Panc1 (cell line): ENCODE measurements at regions not wholly inside any gene's neighbourhood (a gene's known extent, or its start where the extent isn't known, plus 50 kb on each side); places are given as distances from the start of the nearest gene placed in this dataset.

Experiments used
- ATAC-seq: fragments of 200-7000 bp; cut with Tn5 transposase; 2 replicates; pipeline ENCODE4 v1.9.1; 2020; ENCODE audit warnings: mild to moderate bottlenecking, moderate library complexity
- BruUV-seq: library from RNA; stranded (reverse); fragments of 400-500 nt; replicated peaks from 2 replicates; lab custom pipeline; 2021; lab: Mats Ljungman, UMichigan
- CTCF ChIA-PET: fragments of 300-600 bp; sonication (Branson Sonifier 250); formaldehyde crosslinking; loops from one replicate; lab custom pipeline; 2022; ENCODE audit warnings: antibody characterized with exemption; lab: Charles Lee
- POLR2A ChIA-PET: fragments of 300-600 bp; sonication (Branson Sonifier 250); formaldehyde crosslinking; loops from one replicate; lab custom pipeline; 2022; ENCODE audit warnings: antibody characterized with exemption; lab: Charles Lee
- DNase-seq: peaks from one replicate; pipeline ENCODE4 v3.0.0-alpha.2; 2010; ENCODE audit warnings: low read depth, low spot score
- H3K27ac ChIP-seq: 2 replicates; pipeline ENCODE4 v1.5.1; 2011; ENCODE audit warnings: mild to moderate bottlenecking, low read length, inconsistent platforms
- H3K27me3 ChIP-seq: fragments of 200-500 bp; sonication (Bioruptor generic); 2 replicates; pipeline ENCODE4 v1.6.0; 2014; ENCODE audit warnings: low read length, inconsistent platforms; ENCODE audit not compliant: control insufficient read depth, insufficient read depth
- H3K36me3 ChIP-seq: fragments of 200-500 bp; sonication (Bioruptor generic); 2 replicates; pipeline ENCODE4 v1.5.1; 2014; ENCODE audit warnings: inconsistent platforms, mild to moderate bottlenecking, low read length, moderate library complexity; ENCODE audit not compliant: control insufficient read depth, insufficient read depth
- H3K4me1 ChIP-seq: 2 replicates; pipeline ENCODE4 v1.5.1; 2011; ENCODE audit warnings: inconsistent platforms, mild to moderate bottlenecking, low read length, moderate library complexity; ENCODE audit not compliant: control insufficient read depth, insufficient read depth
- H3K4me3 ChIP-seq, 2 experiments: 2 replicates each; pipeline ENCODE4 v1.5.1; 2011 to 2012; ENCODE audit warnings: low read depth in 2 of 2, low read length in 2 of 2, mild to moderate bottlenecking in 2 of 2, inconsistent platforms in 1 of 2, moderate library complexity in 1 of 2
- H3K9me3 ChIP-seq: fragments of 200-500 bp; sonication (Bioruptor generic); 2 replicates; pipeline ENCODE4 v1.5.1; 2014; ENCODE audit warnings: low read depth, mild to moderate bottlenecking, inconsistent platforms, low read length, moderate library complexity; ENCODE audit not compliant: control insufficient read depth, insufficient read depth
- CTCF ChIP-seq: fragments of 450-650 bp; IDR thresholded peaks from 2 replicates; pipeline ENCODE4 v1.5.1; 2017; ENCODE audit warnings: mild to moderate bottlenecking
- POLR2AphosphoS5 ChIP-seq: IDR thresholded peaks from 2 replicates; pipeline ENCODE4 v1.6.1; 2012; ENCODE audit warnings: mild to moderate bottlenecking, low read depth, low read length, moderate library complexity
- REST ChIP-seq, 2 experiments: IDR thresholded peaks; 2 replicates each; pipeline ENCODE4 v1.6.1; 2011 to 2012; ENCODE audit warnings: low read depth in 2 of 2, control low read depth in 1 of 2, low read length in 1 of 2, mild to moderate bottlenecking in 1 of 2, moderate library complexity in 1 of 2; ENCODE audit not compliant: insufficient read depth in 1 of 2
- SIN3A ChIP-seq: IDR thresholded peaks from 2 replicates; pipeline ENCODE4 v1.6.1; 2012; ENCODE audit warnings: low read depth, mild to moderate bottlenecking, low read length, moderate library complexity, borderline replicate concordance; ENCODE audit not compliant: insufficient read depth
- TCF7L2 ChIP-seq: IDR thresholded peaks from 2 replicates; pipeline ENCODE4 v1.6.1; 2011; ENCODE audit warnings: mild to moderate bottlenecking, low read depth, low read length, inconsistent platforms
- in situ Hi-C: cut with HindIII; loops from 2 replicates; pipeline ENCODE4 v1.10.0; 2016; ENCODE audit warnings: low sequenced_read_pairs, low pct_unique_long_range_greater_than_20kb
- intact Hi-C: fragments of 100-400 bp; cut with micrococcal nuclease; formaldehyde crosslinking; loops from one replicate; pipeline ENCODE4 v1.10.0; 2022; ENCODE audit not compliant: unreplicated experiment

GRCh38 chr1:221376286-221376685 is 365.6 kb downstream of the DUSP10 start:
- H3K4me3 ChIP-seq, result no peak overlapping the region
- no TSS peak for BruUV-seq
- ChIA-PET CTCF (no interaction called here), POLR2A (no interaction called here)
- no peaks in the 10 kb centered on the region for H3K9me3 ChIP-seq
- DNase-seq, result no peak
- no peak for ATAC-seq
- H3K36me3 ChIP-seq, result no peaks in the 10 kb centered on the region
- H3K4me1 ChIP-seq, result no peaks in the 10 kb centered on the region
- in situ Hi-C loops (no loop called here), intact Hi-C loops (no loop called here)
- no peaks in the 10 kb centered on the region for H3K27me3 ChIP-seq
- TF ChIP-seq CTCF (no peak), TCF7L2 (no peak), POLR2AphosphoS5 (no peak), REST (IDR thresholded peaks at IDR 0.05; ENCODE audit: insufficient read depth in 1 of 2, low read depth in 2 of 2, low read length in 1 of 2) (no peak), SIN3A (no peak)
- H3K27ac ChIP-seq, result no peak overlapping the region

DNA sequence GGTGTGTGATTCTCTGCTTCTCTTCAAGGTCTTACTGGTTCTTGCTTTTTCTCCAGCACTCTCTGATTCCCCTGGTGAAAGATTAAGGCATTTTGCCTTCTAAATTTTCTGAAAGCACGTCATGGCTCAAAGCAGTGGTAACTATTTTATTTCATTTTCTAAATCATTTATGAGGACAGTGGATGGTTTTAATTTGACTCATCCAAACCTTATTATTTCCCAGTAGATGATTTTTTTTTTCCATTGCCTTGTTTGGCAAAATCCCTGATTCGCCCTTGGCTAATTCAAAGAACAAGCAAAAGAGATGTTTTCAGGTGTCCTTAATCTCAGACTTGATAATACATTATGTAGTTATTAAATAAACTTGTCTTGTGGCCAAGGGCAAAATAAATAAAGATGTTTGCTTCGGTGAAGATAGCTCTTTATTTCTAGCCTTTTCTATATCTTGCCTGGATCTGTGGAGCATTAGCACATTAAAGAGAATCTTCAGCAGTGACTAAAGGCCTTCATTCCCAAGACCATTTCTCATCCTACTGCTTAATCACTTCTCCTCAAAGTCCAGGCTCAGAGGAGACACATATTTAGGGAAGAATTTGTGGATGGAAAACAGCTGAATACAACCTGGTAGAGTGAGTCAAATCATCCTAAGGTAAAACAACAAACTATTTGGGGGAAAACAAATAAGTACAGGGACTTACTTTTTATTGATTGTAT is 359.8 kb downstream of the DUSP10 start:
- Histone ChIP-seq H3K36me3 (no peaks in the 10 kb centered on the region), H3K9me3 (no peaks in the 10 kb centered on the region), H3K4me3 (no peak overlapping the region), H3K27me3 (no peaks in the 10 kb centered on the region), H3K4me1 (no peaks in the 10 kb centered on the region), H3K27ac (no peak overlapping the region)
- DNase-seq (no peak), ATAC-seq (no peak)
- BruUV-seq, result no TSS peak
- no peak for TF ChIP-seq SIN3A
- no peak for TF ChIP-seq POLR2AphosphoS5
- TF ChIP-seq CTCF, result no peak
- no peak for TF ChIP-seq REST (IDR thresholded peaks at IDR 0.05; ENCODE audit: insufficient read depth in 1 of 2, low read depth in 2 of 2, low read length in 1 of 2)
- TF ChIP-seq TCF7L2, result no peak
- ChIA-PET CTCF (no interaction called here), POLR2A (no interaction called here)
- intact Hi-C loops (no loop called here), in situ Hi-C loops (no loop called here)
